ENCODE measurements at regions not wholly inside any gene's neighbourhood (a gene's known extent, or its start where the extent isn't known, plus 50 kb on each side); places are given as distances from the start of the nearest gene placed in this dataset.
"Not testable (repeated sequence)": the region's sequence is repeated elsewhere in the genome, so short reads cannot be mapped to it uniquely, and the experiment has no call there.

- DNase-seq (ENCODE audit: low read depth) = not testable (repeated sequence)
Observed at GRCh38 chr12:76292891-76293290, 55.3 kb downstream of the BBS10 start.

- peak; percentile 19 for DNase-seq (ENCODE audit: low read depth)
Observed at GRCh38 chr12:76292305-76292704, 55.9 kb downstream of the BBS10 start.

DNA sequence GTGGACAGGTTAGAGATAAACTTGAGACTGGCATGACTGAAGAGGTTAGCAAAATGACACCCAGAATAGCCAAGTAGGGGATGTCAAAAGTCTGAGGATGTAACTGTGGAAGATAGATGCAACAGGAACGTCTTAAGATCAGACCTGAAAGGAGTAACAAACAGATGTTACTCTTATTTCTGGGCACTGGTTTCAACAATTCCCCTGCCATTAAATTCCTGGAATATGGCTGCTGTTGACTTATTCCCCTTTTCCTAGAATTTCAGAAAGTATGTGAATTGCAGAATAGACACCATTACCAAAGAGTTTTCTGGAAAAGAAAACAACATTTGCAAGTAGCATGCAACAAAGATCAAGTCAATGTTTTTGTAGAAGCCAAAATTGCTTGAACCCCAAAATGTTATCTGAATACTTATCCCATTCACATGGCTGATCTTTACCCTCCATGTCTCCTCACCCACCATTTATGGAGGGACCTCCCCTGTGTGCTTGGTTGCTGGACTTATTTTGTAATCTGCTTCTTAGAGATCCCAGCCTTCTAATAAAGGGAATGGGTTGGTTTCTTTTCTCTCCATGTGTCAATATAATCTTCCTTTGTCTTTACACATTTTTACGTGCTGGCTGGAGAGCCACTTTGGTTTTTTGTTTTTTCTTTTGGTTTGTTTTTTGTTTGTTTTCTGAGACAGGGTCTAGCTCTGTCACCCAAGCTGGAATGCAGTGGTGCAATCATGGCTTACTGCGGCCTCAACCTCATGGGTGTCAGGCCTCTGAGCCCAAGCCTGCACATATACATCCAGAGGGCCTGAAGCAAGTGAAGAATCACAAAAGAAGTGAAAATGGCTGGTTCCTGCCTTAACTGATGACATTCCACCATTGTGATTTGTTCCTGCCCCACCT is 57.0 kb downstream of the BBS10 start:
- DNase-seq (ENCODE audit: low read depth) = no peak

- DNase-seq (ENCODE audit: low read depth) = no peak
Observed at GRCh38 chr12:76288218-76288617, 60.0 kb downstream of the BBS10 start.

DNA sequence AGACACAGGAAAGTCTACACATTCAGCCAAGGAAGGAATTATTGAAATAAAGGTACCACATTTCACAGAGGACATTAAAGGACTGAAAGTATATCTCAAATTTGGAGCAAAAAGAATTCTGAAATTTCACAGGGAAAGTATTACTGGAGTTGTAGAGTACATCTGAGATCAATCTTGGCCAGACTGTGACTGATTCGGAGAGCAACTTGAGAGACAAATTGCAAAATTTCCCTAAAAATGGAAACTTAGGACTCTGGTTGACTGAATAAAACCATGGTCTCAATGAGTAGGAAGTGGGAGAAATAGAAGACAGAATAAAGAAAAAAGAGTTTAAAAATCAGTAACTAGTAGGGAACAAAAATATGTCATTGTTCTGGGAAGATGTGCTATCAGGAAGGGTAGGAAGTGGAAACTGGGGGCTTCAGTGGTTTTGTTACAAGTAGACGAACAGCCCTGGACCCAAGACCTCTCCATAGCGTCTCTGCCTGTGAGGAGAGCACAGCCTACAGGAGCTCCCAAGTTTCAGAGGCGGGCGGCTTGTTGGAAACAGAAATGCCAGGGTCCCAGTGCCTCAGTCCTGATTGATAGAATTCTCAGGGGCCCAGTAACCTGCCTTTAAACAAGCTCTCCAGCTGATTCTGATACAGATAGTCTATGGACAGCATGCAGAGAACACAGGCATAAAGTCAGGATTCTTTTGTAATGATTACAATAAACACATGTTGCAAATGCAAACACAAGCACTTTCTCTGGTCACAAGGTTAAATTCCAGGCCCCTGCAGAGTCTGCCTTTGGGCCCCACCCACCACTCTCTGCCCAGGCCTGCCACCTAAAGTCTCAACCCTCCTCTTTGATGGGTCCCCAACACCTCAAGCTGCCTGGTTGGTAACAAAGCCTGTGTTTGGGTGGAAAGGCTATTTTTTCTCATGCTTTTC is 63.1 kb downstream of the BBS10 start:
- no peak for DNase-seq (ENCODE audit: low read depth)

DNA sequence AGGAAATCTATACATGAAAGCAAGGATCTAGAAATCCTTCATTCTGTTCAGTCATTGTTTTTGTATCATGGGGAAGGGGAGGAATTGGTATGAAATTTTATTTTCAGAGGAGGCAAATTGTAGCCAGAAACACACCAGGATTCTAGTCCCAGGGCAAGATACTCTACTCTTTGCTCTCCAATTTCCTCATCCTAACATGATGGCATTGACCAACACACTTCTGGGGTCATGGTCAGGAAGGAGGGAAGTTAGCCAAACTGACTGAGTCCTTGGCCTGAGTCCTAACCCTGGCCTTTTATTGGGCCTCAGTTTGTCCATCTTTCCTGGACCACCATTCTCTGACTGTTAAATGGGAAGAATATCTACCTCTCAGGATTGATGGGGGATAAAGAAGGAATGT is 65.5 kb downstream of the BBS10 start:
- no peak for DNase-seq (ENCODE audit: low read depth)

DNA sequence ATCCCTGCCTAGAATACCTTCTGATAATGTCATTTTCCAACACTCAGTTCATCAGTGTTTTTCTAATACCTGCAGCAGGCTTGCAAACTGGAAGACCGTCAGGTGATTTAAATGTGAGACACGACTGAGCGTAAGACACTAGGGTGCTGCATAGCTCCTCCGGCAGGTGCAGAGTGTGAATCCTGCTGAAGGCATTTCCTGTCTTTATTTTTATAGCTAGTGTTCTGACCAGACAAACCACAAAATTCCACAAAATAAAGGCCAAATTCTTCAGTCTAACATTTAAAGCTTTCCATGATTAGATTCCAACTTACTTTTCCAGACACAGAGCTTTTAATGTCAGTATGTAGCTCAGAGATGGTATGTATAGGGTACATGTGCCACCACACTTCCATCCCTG is 70.7 kb downstream of the BBS10 start:
- peak; percentile 76 for DNase-seq (ENCODE audit: low read depth)

DNA sequence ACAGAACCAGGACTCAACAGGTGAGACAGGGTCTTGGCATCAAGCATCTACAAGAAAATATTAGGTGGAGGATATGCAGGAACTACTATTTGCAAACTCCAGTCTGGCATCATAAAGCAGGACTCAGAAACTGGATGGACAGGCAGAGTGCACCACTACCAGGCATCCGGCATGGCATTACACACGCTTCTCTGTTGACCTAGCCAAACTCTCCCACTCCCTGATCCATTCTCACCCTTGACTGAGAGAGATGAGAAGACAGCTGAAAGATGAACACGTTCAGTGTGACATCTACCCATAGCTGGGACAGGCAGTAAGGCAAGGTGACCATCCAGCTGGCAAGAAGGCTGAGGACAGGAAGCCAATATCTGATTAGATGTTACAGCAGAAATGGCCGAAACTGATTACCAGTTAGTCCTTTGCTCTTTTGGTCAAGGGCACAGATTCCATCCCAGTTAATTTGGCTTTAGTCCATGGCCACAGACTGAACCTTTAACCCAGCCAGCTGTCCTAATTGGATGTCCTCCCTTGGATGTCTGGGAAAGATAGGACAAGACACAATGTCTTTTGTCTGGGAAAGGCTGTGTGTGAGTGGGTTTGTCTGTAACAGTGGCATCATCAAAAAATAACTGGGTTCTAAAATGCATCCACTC is 71.6 kb downstream of the BBS10 start:
- DNase-seq (ENCODE audit: low read depth) = peak; percentile 71

GRCh38 chr12:76275511-76276093 is 72.6 kb downstream of the BBS10 start:
- DNase-seq (ENCODE audit: low read depth) = no peak

- DNase-seq (ENCODE audit: low read depth) = no peak
Observed at GRCh38 chr12:76274420-76275083, 73.7 kb downstream of the BBS10 start.

DNA sequence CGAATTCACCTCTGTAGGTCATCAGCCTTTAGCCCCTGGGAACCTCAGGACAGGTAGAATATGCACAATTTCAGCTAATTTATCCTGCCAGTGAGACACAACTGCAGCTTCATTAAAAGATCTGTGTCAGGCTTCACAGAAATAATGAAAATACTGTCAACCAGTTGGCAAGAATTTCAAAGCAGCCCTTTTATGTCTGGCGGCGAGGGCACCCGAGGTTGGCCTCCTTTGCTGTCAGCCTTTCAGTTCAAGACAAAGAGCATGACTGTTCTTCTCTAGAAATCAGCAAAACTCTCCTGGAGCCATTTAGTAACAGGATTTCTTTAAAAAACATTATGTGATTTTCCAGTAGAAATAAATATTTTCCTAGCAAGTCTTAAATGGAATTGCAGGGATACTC is 75.9 kb downstream of the BBS10 start:
- DNase-seq (ENCODE audit: low read depth) = peak; percentile 29

DNA sequence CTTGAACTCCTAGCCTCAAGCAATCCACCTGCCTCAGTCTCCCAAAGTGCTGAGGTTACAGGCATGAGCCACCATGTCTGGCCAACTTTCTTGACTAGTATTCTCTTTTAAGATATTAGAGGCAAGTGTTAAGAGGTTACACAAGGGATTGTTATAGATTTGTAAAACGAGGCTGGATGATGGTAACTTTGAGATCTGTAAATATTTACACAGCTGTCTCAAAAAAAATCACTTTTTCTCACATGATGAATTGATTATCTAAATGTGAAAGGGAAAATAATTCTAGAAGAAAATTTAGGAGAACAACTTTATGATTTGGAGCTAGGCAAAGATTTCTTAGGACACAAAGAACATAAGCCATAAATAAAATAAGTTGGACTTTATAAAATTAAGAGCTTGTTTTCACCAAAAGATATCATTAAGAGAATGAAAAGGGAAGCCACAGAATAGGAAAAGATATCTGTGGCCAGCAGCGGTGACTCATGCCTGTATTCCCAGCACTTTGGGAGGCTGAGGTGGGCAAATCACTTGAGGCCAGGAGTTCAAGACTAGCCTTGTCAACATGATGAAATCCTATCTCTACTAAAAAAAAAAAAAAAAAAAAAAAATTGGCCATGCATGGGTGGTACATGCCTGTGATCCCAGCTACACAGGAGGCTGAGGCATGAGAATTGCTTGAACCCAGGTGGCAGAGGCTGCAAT is 77.4 kb downstream of the BBS10 start:
- DNase-seq (ENCODE audit: low read depth) = peak; percentile 17

DNA sequence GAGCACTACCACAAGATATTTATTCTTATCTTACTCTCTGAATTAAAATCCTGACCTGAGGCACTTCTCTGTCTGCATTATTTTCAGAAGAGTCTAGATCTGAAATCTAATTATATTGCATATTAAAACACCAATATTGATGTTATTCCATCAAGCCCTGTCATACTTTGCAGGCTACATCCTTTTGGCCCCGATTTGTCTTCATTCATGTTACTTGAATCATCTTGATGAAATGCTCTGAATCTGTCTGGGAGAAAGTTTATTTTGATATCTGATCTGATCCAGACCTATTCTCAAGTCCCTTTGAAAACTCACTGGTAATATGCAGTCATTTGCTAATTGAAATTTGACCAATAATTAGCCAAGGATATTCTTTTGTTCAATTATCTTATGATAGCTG is 79.9 kb downstream of the BBS10 start:
- no peak for DNase-seq (ENCODE audit: low read depth)

DNA sequence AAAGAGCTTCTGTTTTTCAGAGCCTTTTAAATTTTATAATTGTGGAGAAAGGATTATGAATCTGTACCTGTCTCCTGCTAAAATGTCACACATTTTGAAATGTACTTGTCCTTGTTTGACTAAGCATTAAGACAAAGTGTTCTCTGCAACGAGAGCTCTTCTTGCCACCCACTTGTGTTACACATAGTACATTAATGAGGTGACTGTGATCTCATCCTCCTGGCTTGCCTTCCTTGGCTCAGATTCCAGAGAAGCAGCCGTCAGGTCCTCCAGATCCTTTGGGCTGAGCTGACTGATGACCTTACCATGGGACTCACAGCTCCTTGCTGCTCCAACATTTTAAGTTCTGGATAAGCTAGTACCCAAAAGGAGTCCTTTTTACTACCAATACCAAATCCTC is 81.4 kb downstream of the BBS10 start:
- peak; percentile 54 for DNase-seq (ENCODE audit: low read depth)

- no peak for DNase-seq (ENCODE audit: low read depth)
Observed at GRCh38 chr12:76265424-76266180, 82.6 kb downstream of the BBS10 start.

- no peak for DNase-seq (ENCODE audit: low read depth)
Observed at GRCh38 chr12:76264611-76265012, 83.6 kb downstream of the BBS10 start.

DNA sequence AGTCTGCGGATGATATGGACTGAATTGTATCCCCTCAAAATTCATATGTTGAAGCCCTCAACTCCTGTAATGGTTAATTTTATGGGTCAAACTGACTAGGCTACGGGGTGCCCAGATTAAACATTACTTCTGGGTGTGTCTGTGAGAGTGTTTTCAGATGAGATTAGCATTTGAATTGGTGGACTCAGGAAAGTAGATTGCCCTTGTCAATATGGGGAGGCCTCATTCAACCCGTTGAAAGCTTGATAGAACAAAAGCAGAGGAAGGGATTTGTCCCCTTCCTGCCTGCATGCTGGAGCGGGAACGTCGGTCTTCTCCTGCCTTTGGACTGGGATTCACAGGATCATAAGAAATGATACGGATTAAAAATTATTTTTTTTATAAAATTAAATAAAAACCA is 84.5 kb downstream of the BBS10 start:
- no peak for DNase-seq (ENCODE audit: low read depth)

GRCh38 chr12:76260390-76260748 is 87.8 kb downstream of the BBS10 start:
- DNase-seq (ENCODE audit: low read depth) = peak; percentile 11

DNA sequence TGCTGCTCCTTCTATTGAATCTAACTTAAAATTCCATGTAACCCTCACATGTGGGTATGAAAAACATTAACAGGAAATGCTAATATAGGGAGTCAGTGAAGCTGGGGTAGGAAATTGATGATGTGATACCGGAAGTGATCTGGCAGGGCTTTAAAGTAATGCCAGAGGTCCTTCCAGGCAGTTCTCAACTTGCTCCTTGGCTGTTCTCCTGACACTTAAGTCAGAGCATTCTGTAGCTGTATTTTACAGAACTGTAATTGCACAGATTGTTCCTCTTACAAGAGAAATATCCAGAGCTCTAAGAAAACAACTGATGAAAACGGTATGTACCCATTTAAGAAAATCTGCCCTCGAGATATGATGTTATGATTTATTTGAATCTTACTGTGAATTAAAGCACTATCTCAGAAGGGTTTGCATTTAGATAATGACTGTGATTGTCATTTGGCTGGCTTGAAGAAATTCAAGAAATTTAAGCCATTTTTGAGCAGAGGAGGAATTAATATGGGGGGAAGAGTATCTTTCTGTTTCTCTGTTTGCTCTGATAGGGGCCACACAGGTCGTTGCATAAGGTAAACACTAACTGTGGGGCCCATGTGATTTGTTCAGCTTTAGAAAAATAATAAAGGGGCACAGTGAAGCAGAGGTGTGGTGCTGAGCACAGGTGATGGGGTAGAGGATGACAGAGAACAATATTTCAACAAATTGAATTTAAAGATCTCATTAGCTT is 88.4 kb downstream of the BBS10 start:
- DNase-seq (ENCODE audit: low read depth) = peak; percentile 59
